ENCODE measurements at regions not wholly inside any gene's neighbourhood (a gene's known extent, or its start where the extent isn't known, plus 50 kb on each side); places are given as distances from the start of the nearest gene placed in this dataset.

- TF ChIP-seq CTCF (conservative IDR thresholded peaks at IDR 0.05): no peak
- TF ChIP-seq ZFX (IDR thresholded peaks at IDR 0.05): no peak
These were observed 358.5 kb upstream of the DSEL start for GRCh38 chr18:67875060-67875459.

Data from C4-2B (cell line).